Stomach (tissue), 8 donors: ENCODE measurements at regions not wholly inside any gene's neighbourhood (a gene's known extent, or its start where the extent isn't known, plus 50 kb on each side); places are given as distances from the start of the nearest gene placed in this dataset.

Experiments used
- DNase-seq, 2 donors: peaks; one replicate each; pipeline versions ENCODE4 v3.0.0 to v3.0.0-alpha.2; 2013 to 2019
- H3K27ac ChIP-seq, 5 donors: fragments of 200-600 bp in 4 of 5; sonication (generic) in 4 of 5; one replicate each; pipeline ENCODE4 v1.5.1; 2013 to 2019; ENCODE audit warnings: mild to moderate bottlenecking in 1 of 5, moderate library complexity in 1 of 5
- H3K27me3 ChIP-seq, 3 donors: fragments of 200-600 bp; sonication (generic); one replicate each; pipeline ENCODE4 v1.5.1; 2017 to 2019; ENCODE audit warnings: mixed run types in 1 of 3
- H3K36me3 ChIP-seq, 4 donors: fragments of 200-600 bp; sonication (generic); 1 replicate in 3 of 4; 2 replicates in 1 of 4; pipeline ENCODE4 v1.5.1; 2016 to 2019
- H3K4me1 ChIP-seq, 4 donors: fragments of 200-600 bp; sonication (generic); one replicate each; pipeline ENCODE4 v1.5.1; 2016 to 2019
- H3K4me3 ChIP-seq, 4 donors: fragments of 200-600 bp; sonication (generic) in 3 of 4; one replicate each; pipeline ENCODE4 v1.5.1; 2016 to 2019; ENCODE audit warnings: mild to moderate bottlenecking in 1 of 4
- H3K9me3 ChIP-seq, 4 donors: fragments of 200-600 bp; sonication (generic); one replicate each; pipeline ENCODE4 v1.5.1; 2016 to 2019
- CTCF ChIP-seq, 7 experiments: fragments of 450-650 bp in 4 of 7; fragments of 200-600 bp in 3 of 7; sonication (generic) in 3 of 7; IDR thresholded peaks; one replicate each; pipeline ENCODE4 v1.5.1; 2016 to 2019; ENCODE audit warnings: antibody characterized with exemption in 7 of 7, control low read depth in 2 of 7, mild to moderate bottlenecking in 1 of 7
- EP300 ChIP-seq: sonication (generic); formaldehyde crosslinking; IDR thresholded peaks from one replicate; pipeline ENCODE4 v1.6.1; 2017; ENCODE audit warnings: antibody characterized with exemption
- POLR2A ChIP-seq, 4 donors: fragments of 450-650 bp; IDR thresholded peaks; one replicate each; pipeline ENCODE4 v1.6.1; 2016; ENCODE audit warnings: antibody characterized with exemption in 4 of 4, control low read depth in 2 of 4, mild to moderate bottlenecking in 1 of 4, moderate library complexity in 1 of 4
- POLR2AphosphoS5 ChIP-seq, 3 donors: sonication (generic); formaldehyde crosslinking; IDR thresholded peaks; one replicate each; pipeline ENCODE4 v1.6.1; 2016; ENCODE audit warnings: antibody characterized with exemption in 3 of 3
- WGBS, 5 donors: extraction: QIAGEN DNeasy Blood & Tissue Kit in 3 of 5; methylation state at CpG; one replicate each; pipeline versions ENCODE4 v1.1.5 to v1.1.7; 2013 to 2018; 5-methylcytosine and 5-hydroxymethylcytosine counted together
- intact Hi-C: fragments of 100-400 bp; cut with DNase I; formaldehyde crosslinking; loops from one replicate; pipeline ENCODE4 v1.15.1; 2023; ENCODE audit warnings: low total_unique reads
- donor health status: healthy with polysubstance abuse.
- donor health status: Bipolar disorder and iron deficiency.
- donor health status: healthy.

GRCh38 chr4:140247237-140247636, 93.3 kb upstream of the MAML3 start:
- Histone ChIP-seq H3K27ac (no peak overlapping the region), H3K4me3 (no peak overlapping the region), H3K9me3 (no peaks in the 10 kb centered on the region), H3K4me1 (peaks cover 17 to 43% (median 35%) of the 10 kb centered on the region in 4 donors), H3K36me3 (no peaks in the 10 kb centered on the region), H3K27me3 (no peaks in the 10 kb centered on the region)
- no peak for DNase-seq
- TF ChIP-seq POLR2A (IDR thresholded peaks at IDR 0.05) = no peak
- no peak for TF ChIP-seq POLR2AphosphoS5 (IDR thresholded peaks at IDR 0.05)
- TF ChIP-seq EP300 = no peak
- TF ChIP-seq CTCF (IDR thresholded peaks at IDR 0.05) = no peak
- WGBS, 5 donors = 58 to 70% (median 64%) methylated on average over 2 of the region's 2 CpGs
- intact Hi-C loops = no loop called here

DNA sequence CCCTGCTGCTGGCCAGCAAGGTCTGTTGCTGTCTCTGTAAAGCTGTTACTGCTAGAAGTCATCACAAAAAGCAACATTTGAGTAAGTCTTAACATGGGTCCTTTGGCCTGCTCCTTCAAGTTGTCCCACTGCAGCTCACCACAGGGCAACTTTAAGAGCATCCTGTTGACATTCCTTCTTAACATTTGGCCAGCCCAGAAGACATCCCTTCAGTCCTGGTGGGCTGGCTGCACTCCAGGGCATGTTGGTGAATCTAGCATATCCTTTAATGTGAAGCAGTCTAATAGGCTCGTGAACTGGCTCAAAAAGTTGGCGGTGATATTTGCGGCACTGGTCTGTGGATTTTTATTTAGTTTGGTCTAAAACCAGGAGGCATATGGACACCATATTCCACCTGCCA, 92.2 kb upstream of the MAML3 start:
- no peak overlapping the region for H3K4me3 ChIP-seq
- H3K4me1 ChIP-seq = peaks cover 12 to 37% (median 29%) of the 10 kb centered on the region in 4 donors
- DNase-seq = no peak
- TF ChIP-seq POLR2A (IDR thresholded peaks at IDR 0.05) (no peak), CTCF (IDR thresholded peaks at IDR 0.05) (no peak), POLR2AphosphoS5 (IDR thresholded peaks at IDR 0.05) (no peak), EP300 (no peak)
- H3K36me3 ChIP-seq = no peaks in the 10 kb centered on the region
- 85 to 95% (median 94%) methylated on average over 3 of the region's 3 CpGs for WGBS, 5 donors
- H3K27me3 ChIP-seq = no peaks in the 10 kb centered on the region
- intact Hi-C loops = no loop called here
- no peak overlapping the region for H3K27ac ChIP-seq
- no peaks in the 10 kb centered on the region for H3K9me3 ChIP-seq

DNA sequence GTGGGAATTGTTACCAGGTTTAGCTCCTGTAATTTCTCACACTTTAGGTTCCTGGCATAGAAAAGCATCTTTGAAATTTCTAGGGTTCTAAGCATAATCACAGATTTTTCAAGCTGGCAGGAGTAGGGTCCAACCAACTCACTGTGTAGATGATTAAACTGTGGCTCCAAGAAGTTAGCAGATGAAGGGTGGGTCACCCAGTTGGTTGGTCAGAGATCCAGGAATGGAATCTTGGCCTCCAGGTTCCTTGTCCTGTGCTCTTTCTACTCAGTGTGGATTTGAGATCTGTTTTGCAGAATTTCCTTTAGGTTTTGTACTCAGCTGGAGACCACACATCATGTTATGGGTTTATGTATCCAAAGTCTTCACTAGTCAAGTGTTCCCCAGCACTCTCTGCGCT, 90.3 kb upstream of the MAML3 start:
- TF ChIP-seq POLR2A (IDR thresholded peaks at IDR 0.05) = no peak
- no peak for TF ChIP-seq CTCF (IDR thresholded peaks at IDR 0.05)
- TF ChIP-seq EP300 = no peak
- TF ChIP-seq POLR2AphosphoS5 (IDR thresholded peaks at IDR 0.05) = no peak
- H3K4me1 ChIP-seq = peaks cover 12 to 38% (median 25%) of the 10 kb centered on the region in 4 donors
- 94 to 100% (median 100%) methylated on average over 1 of the region's 1 CpG for WGBS, 5 donors
- no peaks in the 10 kb centered on the region for H3K9me3 ChIP-seq
- intact Hi-C loops = no loop called here
- H3K27me3 ChIP-seq = no peaks in the 10 kb centered on the region
- no peaks in the 10 kb centered on the region for H3K36me3 ChIP-seq
- no peak overlapping the region for H3K4me3 ChIP-seq
- peak overlapping the region in 1 of 5 donors; percentile 75 for H3K27ac ChIP-seq
- no peak for DNase-seq

- TF ChIP-seq POLR2AphosphoS5 (IDR thresholded peaks at IDR 0.05) = peak in 2 of 3 donors; percentile 43 to 48
- no peak for TF ChIP-seq POLR2A (IDR thresholded peaks at IDR 0.05)
- H3K4me3 ChIP-seq = no peak overlapping the region
- H3K27ac ChIP-seq = peak overlapping the region; percentile 60 to 90 (median 69)
- H3K27me3 ChIP-seq = no peaks in the 10 kb centered on the region
- H3K4me1 ChIP-seq = peaks cover 18 to 36% (median 27%) of the 10 kb centered on the region in 4 donors
- DNase-seq = peak; percentile 52 to 82
- intact Hi-C loops = no loop called here
- WGBS, 5 donors = 19 to 22% (median 21%) methylated on average over 7 of the region's 7 CpGs
- no peaks in the 10 kb centered on the region for H3K9me3 ChIP-seq
- no peaks in the 10 kb centered on the region for H3K36me3 ChIP-seq
Observed at GRCh38 chr4:140243278-140243753, 89.3 kb upstream of the MAML3 start.
